Esophagus squamous epithelium (tissue), 5 donors: ENCODE measurements at regions not wholly inside any gene's neighbourhood (a gene's known extent, or its start where the extent isn't known, plus 50 kb on each side); places are given as distances from the start of the nearest gene placed in this dataset.

Experiments
- DNase-seq: peaks from one replicate; lab custom pipeline; 2025; lab: John Stamatoyannopoulos, UW
- H3K27ac ChIP-seq, 4 donors: fragments of 200-600 bp; sonication (generic); one replicate each; pipeline ENCODE4 v1.5.1; 2016 to 2019; ENCODE audit warnings: mild to moderate bottlenecking in 1 of 4
- H3K27me3 ChIP-seq, 4 donors: fragments of 200-600 bp; sonication (generic); 1 replicate in 3 of 4; 2 replicates in 1 of 4; pipeline versions ENCODE4 v1.5.1 to v1.6.0; 2017 to 2021; ENCODE audit warnings: antibody characterized with exemption in 1 of 4
- H3K36me3 ChIP-seq, 3 donors: fragments of 200-600 bp; sonication (generic); one replicate each; pipeline ENCODE4 v1.5.1; 2016 to 2019
- H3K4me1 ChIP-seq, 3 donors: fragments of 200-600 bp; sonication (generic); one replicate each; pipeline ENCODE4 v1.5.1; 2017 to 2019
- H3K4me3 ChIP-seq, 4 donors: fragments of 200-600 bp; sonication (generic); 1 replicate in 3 of 4; 2 replicates in 1 of 4; pipeline ENCODE4 v1.5.1; 2016 to 2019; ENCODE audit warnings: mild to moderate bottlenecking in 2 of 4, moderate library complexity in 1 of 4
- H3K9me3 ChIP-seq, 3 donors: fragments of 200-600 bp; sonication (generic); one replicate each; pipeline ENCODE4 v1.5.1; 2016 to 2019
- POLR2A ChIP-seq, 4 donors: fragments of 450-650 bp; IDR thresholded peaks; one replicate each; pipeline ENCODE4 v1.6.1; 2017; ENCODE audit warnings: antibody characterized with exemption in 4 of 4, mild to moderate bottlenecking in 4 of 4, moderate library complexity in 3 of 4
- WGBS, 2 donors: methylation state at CpG; one replicate each; pipeline ENCODE4 v1.1.5; 2018; 5-methylcytosine and 5-hydroxymethylcytosine counted together
- intact Hi-C: fragments of 100-400 bp; cut with DNase I; formaldehyde crosslinking; loops from one replicate; pipeline ENCODE4 v1.15.0; 2022
- TF ChIP-seq, protein P1 (sequence below), 6 experiments: fragments of 450-650 bp in 4 of 6; fragments of 200-600 bp in 2 of 6; sonication (generic) in 2 of 6; IDR thresholded peaks; one replicate each; pipeline ENCODE4 v1.5.1; 2016 to 2019; ENCODE audit warnings: antibody characterized with exemption in 6 of 6, mild to moderate bottlenecking in 4 of 6, moderate library complexity in 4 of 6
- donor health status: DM: yes; HTN: yes; CAD: no.

- intact Hi-C loops, result no loop called here
- Histone ChIP-seq H3K4me1 (no peaks in the 10 kb centered on the region), H3K9me3 (no peaks in the 10 kb centered on the region), H3K36me3 (no peaks in the 10 kb centered on the region), H3K4me3 (no peak overlapping the region), H3K27me3 (no peaks in the 10 kb centered on the region), H3K27ac (no peak overlapping the region)
- DNase-seq, result no peak
- 39 to 47% methylated on average over 4 of the region's 4 CpGs for WGBS, 2 donors
- TF ChIP-seq, protein P1, sequence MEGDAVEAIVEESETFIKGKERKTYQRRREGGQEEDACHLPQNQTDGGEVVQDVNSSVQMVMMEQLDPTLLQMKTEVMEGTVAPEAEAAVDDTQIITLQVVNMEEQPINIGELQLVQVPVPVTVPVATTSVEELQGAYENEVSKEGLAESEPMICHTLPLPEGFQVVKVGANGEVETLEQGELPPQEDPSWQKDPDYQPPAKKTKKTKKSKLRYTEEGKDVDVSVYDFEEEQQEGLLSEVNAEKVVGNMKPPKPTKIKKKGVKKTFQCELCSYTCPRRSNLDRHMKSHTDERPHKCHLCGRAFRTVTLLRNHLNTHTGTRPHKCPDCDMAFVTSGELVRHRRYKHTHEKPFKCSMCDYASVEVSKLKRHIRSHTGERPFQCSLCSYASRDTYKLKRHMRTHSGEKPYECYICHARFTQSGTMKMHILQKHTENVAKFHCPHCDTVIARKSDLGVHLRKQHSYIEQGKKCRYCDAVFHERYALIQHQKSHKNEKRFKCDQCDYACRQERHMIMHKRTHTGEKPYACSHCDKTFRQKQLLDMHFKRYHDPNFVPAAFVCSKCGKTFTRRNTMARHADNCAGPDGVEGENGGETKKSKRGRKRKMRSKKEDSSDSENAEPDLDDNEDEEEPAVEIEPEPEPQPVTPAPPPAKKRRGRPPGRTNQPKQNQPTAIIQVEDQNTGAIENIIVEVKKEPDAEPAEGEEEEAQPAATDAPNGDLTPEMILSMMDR (IDR thresholded peaks at IDR 0.05), result no peak
- no peak for TF ChIP-seq POLR2A (IDR thresholded peaks at IDR 0.05)
Measured at GRCh38 chr4:54560513-54560912, 97.2 kb upstream of the KIT start.

DNA sequence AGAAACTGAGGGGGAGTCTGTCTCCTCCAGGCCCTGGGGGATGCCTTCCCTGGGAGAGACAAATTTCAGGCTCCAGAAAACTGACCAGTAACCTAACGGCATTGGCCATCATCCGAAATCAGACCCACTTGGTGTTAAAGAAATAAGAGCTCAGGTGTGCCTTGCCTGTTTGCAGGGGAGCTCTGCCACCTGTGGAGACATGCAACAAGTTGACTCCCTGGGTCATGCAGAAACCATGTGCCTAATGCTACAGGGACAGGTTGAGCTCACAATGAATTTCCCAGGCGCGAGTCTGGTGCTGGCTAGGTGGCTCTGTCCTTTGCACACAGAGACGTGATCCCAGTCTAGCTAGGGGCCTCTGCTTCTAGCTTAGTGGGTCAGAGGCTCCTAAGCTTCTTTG is 95.8 kb upstream of the KIT start:
- WGBS, 2 donors, result 36 to 80% methylated on average over 2 to 3 of the region's 5 CpGs
- H3K27ac ChIP-seq, result no peak overlapping the region
- intact Hi-C loops, result no loop called here
- DNase-seq, result no peak
- H3K9me3 ChIP-seq, result no peaks in the 10 kb centered on the region
- no peaks in the 10 kb centered on the region for H3K27me3 ChIP-seq
- H3K4me3 ChIP-seq, result no peak overlapping the region
- no peak for TF ChIP-seq POLR2A (IDR thresholded peaks at IDR 0.05)
- TF ChIP-seq, protein P1 (IDR thresholded peaks at IDR 0.05), result no peak
- H3K36me3 ChIP-seq, result no peaks in the 10 kb centered on the region
- H3K4me1 ChIP-seq, result peaks cover 0 to 8% (median 0%) of the 10 kb centered on the region in 3 donors

- no peak for DNase-seq
- Histone ChIP-seq H3K4me1 (peaks cover 0 to 20% (median 0%) of the 10 kb centered on the region in 3 donors), H3K27me3 (no peaks in the 10 kb centered on the region), H3K36me3 (no peaks in the 10 kb centered on the region), H3K9me3 (no peaks in the 10 kb centered on the region), H3K27ac (no peak overlapping the region), H3K4me3 (no peak overlapping the region)
- WGBS, 2 donors, result 24 to 40% methylated on average over 5 of the region's 5 CpGs
- intact Hi-C loops, result no loop called here
- TF ChIP-seq, protein P1 (IDR thresholded peaks at IDR 0.05), result no peak
- no peak for TF ChIP-seq POLR2A (IDR thresholded peaks at IDR 0.05)
Measured at GRCh38 chr4:54566608-54567007, 91.1 kb upstream of the KIT start.

GRCh38 chr4:54567327-54567726 is 90.4 kb upstream of the KIT start:
- no peak overlapping the region for H3K27ac ChIP-seq
- H3K4me3 ChIP-seq, result no peak overlapping the region
- no peaks in the 10 kb centered on the region for H3K9me3 ChIP-seq
- TF ChIP-seq POLR2A (IDR thresholded peaks at IDR 0.05), result no peak
- TF ChIP-seq, protein P1 (IDR thresholded peaks at IDR 0.05), result no peak
- no peak for DNase-seq
- H3K4me1 ChIP-seq, result peaks cover 0 to 20% (median 0%) of the 10 kb centered on the region in 3 donors
- intact Hi-C loops, result no loop called here
- no peaks in the 10 kb centered on the region for H3K27me3 ChIP-seq
- 82 to 88% methylated on average over 2 of the region's 2 CpGs for WGBS, 2 donors
- H3K36me3 ChIP-seq, result no peaks in the 10 kb centered on the region

- intact Hi-C loops, result no loop called here
- Histone ChIP-seq H3K36me3 (no peaks in the 10 kb centered on the region), H3K27ac (no peak overlapping the region), H3K9me3 (no peaks in the 10 kb centered on the region), H3K27me3 (no peaks in the 10 kb centered on the region), H3K4me3 (no peak overlapping the region), H3K4me1 (peaks cover 0 to 20% (median 0%) of the 10 kb centered on the region in 3 donors)
- 11 to 34% methylated on average over 2 to 3 of the region's 3 CpGs for WGBS, 2 donors
- TF ChIP-seq POLR2A (IDR thresholded peaks at IDR 0.05), result no peak
- TF ChIP-seq, protein P1 (IDR thresholded peaks at IDR 0.05), result no peak
- no peak for DNase-seq
Measured at GRCh38 chr4:54568184-54568583, 89.6 kb upstream of the KIT start.
